GM12864 (cell line): ENCODE measurements at regions not wholly inside any gene's neighbourhood (a gene's known extent, or its start where the extent isn't known, plus 50 kb on each side); places are given as distances from the start of the nearest gene placed in this dataset.

Experiments
- DNase-seq: peaks from one replicate; pipeline ENCODE4 v3.0.0-alpha.2; 2011; ENCODE audit warnings: low read depth
- H3K4me3 ChIP-seq: 2 replicates; pipeline ENCODE4 v1.5.1; 2011; ENCODE audit warnings: mild to moderate bottlenecking, low read depth, low read length, control low read depth
- TF ChIP-seq, protein P1 (sequence below): IDR thresholded peaks from 2 replicates; pipeline ENCODE4 v1.5.1; 2011; ENCODE audit warnings: low read depth, mild to moderate bottlenecking, moderate library complexity, low read length, control low read depth, inconsistent platforms; ENCODE audit errors: missing control alignments

DNA sequence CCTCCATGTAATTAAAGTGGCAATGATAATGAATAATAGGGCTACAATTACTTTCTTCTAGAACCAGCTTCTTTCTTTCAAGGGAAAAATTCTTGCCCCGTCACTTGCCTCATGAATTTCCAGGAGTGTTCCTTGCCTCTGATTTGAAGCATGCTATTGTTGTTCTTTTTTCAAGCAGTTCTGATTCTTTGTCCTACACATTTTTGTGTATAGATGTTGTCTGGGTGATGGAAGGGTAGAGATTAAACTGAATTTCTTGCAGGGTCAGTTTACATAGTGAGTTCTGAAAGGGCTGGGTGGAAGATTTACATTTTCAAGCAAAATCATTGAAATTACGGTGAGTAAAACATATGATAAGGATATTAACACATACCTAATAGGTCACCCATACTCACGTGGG lies 107.0 kb upstream of the TENM3 start:
- TF ChIP-seq, protein P1, sequence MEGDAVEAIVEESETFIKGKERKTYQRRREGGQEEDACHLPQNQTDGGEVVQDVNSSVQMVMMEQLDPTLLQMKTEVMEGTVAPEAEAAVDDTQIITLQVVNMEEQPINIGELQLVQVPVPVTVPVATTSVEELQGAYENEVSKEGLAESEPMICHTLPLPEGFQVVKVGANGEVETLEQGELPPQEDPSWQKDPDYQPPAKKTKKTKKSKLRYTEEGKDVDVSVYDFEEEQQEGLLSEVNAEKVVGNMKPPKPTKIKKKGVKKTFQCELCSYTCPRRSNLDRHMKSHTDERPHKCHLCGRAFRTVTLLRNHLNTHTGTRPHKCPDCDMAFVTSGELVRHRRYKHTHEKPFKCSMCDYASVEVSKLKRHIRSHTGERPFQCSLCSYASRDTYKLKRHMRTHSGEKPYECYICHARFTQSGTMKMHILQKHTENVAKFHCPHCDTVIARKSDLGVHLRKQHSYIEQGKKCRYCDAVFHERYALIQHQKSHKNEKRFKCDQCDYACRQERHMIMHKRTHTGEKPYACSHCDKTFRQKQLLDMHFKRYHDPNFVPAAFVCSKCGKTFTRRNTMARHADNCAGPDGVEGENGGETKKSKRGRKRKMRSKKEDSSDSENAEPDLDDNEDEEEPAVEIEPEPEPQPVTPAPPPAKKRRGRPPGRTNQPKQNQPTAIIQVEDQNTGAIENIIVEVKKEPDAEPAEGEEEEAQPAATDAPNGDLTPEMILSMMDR, result no peak
- DNase-seq, result no peak
- no peak overlapping the region for H3K4me3 ChIP-seq

DNA sequence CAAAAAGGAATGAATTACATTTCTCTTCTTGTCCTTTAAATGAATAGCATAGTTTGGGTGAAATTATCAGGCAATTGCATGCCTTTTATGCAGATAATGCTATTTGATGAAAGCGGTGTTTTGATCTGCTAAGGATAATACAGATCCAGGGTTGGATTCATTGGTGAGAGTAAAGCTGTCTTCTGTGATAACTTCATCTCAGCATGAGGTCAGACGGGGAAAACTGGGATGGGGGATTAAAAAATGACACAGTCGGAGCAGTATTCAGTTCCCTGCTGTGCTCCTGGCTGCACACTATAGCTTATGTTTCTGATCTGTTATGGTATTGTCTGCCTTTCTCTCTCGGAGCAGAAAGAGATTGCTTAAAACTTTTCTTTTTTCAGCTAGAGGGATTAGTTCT lies 105.9 kb upstream of the TENM3 start:
- TF ChIP-seq, protein P1, result no peak
- DNase-seq, result no peak
- no peak overlapping the region for H3K4me3 ChIP-seq

DNA sequence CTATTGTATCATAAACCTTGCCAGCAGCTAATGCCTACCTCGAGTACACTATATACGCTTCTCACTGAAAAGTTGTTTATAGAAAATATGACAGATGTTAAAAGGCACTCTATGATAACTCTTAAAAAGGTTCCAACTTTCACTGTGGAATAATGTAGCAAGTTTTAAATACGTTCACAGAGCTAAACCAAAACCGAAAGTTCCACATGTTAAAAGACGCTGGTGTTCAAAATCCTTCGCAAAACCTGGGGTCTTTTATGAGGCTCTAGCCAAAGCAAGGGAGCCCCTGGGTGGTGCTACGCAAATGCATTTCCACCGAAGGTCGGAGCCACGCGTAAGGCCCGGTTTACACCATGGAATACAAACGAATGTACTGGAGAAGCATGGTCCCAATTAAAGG lies 103.7 kb upstream of the TENM3 start:
- TF ChIP-seq, protein P1, result no peak
- H3K4me3 ChIP-seq, result peak overlapping the region; percentile 55

DNA sequence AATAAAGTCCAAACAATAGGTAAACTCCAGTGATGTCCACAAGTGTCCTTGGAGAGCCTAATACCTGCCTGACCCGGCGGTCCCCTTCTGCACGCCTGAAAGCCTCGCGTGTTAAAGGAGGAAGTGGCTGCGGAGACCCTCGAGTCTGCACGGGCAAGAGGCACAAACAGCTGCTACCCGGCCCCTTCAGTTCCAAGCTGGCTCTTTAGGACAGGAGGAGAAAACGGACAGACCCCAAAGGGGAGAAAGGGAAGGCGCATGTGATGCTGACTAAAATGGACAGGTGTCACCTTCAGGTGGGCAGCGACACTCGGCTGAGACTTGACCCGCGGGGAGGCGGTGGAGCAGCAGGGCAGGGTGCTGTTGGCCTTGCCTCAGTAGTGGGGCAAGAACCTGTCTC lies 102.7 kb upstream of the TENM3 start:
- TF ChIP-seq, protein P1, result no peak
- no peak for DNase-seq
- H3K4me3 ChIP-seq, result no peak overlapping the region

More for the DNA sequence above, 103.7 kb upstream of the TENM3 start:
- no peak for DNase-seq

DNA sequence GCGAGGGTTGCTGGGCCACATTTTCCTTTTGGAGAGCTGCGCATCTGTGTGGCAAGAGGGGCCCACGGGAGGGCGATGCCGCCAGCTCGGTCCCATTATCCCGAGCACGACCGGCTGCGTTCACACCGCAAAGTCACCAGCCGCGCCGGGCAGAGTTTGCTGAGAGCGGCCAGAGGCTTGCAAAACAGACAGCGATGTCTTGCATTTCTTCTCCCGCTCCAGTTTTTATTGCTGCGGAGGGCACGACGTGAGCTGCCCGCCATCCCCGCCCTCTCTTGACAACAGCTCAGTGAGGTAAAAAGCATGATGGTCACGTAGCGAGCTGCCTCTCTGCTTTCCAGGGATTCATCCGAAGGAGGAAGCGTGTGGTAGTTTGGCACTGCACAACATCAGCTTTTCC lies 102.1 kb upstream of the TENM3 start:
- DNase-seq, result no peak
- no peak overlapping the region for H3K4me3 ChIP-seq
- TF ChIP-seq, protein P1, result no peak

DNA sequence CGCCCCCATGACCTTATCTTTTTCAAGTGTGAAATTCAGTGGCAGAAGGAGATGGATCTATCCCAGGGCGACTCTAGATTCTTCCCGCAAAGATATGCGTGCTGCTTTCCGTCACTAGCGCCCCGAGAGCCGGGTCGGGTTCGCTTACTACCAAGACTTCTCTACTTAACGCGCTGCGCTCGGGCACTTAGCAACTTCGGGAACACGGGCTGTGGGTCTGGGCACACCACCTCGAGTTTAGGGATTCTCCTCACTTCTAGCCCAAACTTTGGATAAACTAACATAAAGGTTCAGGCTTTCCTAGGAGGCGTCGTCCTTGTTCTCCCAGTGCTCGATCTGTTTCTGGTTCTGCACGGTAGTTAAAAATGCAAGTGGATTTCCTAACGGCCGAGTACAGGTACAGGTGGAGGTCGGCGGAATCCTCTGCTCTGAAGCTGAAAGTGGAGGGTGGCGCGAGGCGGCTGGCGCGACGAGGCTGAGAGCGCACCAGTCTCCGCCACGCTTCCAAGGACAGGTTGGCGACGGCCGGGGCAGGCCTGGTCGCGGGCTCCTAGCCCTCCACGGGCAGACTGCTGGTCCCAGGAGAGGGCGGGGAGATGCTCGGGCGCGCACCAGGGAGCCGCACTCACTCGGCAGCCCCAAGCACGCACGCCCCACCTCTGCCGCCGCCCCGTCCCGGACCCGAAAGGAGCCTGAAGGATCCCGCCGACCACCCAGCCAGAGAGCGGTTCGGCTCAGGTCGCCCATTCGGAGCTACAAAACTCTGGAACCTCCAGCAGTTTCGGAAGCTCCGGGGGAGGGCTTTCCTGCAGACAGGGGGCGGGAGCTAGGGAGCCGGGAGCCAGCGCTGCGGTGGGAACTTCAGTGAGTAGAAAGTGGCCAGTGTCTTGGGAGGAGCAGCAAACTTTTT lies 100.8 kb upstream of the TENM3 start:
- TF ChIP-seq, protein P1, result no peak
- no peak overlapping the region for H3K4me3 ChIP-seq
- no peak for DNase-seq
